ENCODE measurements at regions not wholly inside any gene's neighbourhood (a gene's known extent, or its start where the extent isn't known, plus 50 kb on each side); places are given as distances from the start of the nearest gene placed in this dataset.

GRCh38 chr11:101323997-101324396, 194.4 kb upstream of the PGR start:
- Histone ChIP-seq H3K4me2 (ENCODE audit: low read depth, low read length) (no peak overlapping the region), H3K36me3 (replicated peaks in 1 of 2; ENCODE audit: control insufficient read depth in 1 of 2, insufficient read depth in 2 of 2, low read length in 2 of 2) (no peaks in the 10 kb centered on the region), H3K27me3 (ENCODE audit: control insufficient read depth in 1 of 2, insufficient read depth in 2 of 2, low read length in 2 of 2) (no peaks in the 10 kb centered on the region), H3K27ac (ENCODE audit: extremely low read length, insufficient read depth, low read length) (no peak overlapping the region), H3K9me3 (ENCODE audit: low read length) (peaks cover 10% of the 10 kb centered on the region; the same call in 1 of the 2 replicates), H3K4me3 (replicated peaks in 1 of 3; ENCODE audit: insufficient read depth in 1 of 3, low read depth in 2 of 3, low read length in 3 of 3) (no peak overlapping the region), H3K79me2 (ENCODE audit: insufficient read depth, low read length) (no peaks in the 10 kb centered on the region), H3K9ac (ENCODE audit: insufficient read depth, low read depth, low read length) (no peak overlapping the region), H4K20me1 (ENCODE audit: insufficient read depth, low read length) (no peaks in the 10 kb centered on the region), H2AFZ (ENCODE audit: low read length) (no peak overlapping the region), H3K4me1 (ENCODE audit: insufficient read depth, low read length) (no peaks in the 10 kb centered on the region)
- no TSS peak for BruUV-seq (replicated peaks)
- FAIRE-seq (no peak), DNase-seq (ENCODE audit: low spot score) (no peak), ATAC-seq (no peak)
- TF ChIP-seq ZNF383 (CRISPR knock-in tag; IDR thresholded peaks at IDR 0.05; ENCODE audit: borderline replicate concordance) (no peak), SP140L (CRISPR knock-in tag; IDR thresholded peaks at IDR 0.05; ENCODE audit: borderline replicate concordance) (no peak), RFXAP (CRISPR knock-in tag; IDR thresholded peaks at IDR 0.05; ENCODE audit: borderline replicate concordance) (no peak), MTA1 (CRISPR knock-in tag; IDR thresholded peaks at IDR 0.05; ENCODE audit: borderline replicate concordance) (no peak), NFYC (CRISPR knock-in tag; IDR thresholded peaks at IDR 0.05) (no peak), ZMAT3 (CRISPR knock-in tag; conservative IDR thresholded peaks at IDR 0.05) (no peak), ZNF776 (CRISPR knock-in tag; IDR thresholded peaks at IDR 0.05) (no peak), ZMYM2 (CRISPR knock-in tag; IDR thresholded peaks at IDR 0.05) (no peak), ZNF564 (CRISPR knock-in tag; IDR thresholded peaks at IDR 0.05) (no peak), ZNF280B (CRISPR knock-in tag; IDR thresholded peaks at IDR 0.05; ENCODE audit: borderline replicate concordance) (no peak), HOXA5 (CRISPR knock-in tag; IDR thresholded peaks at IDR 0.05) (no peak), ZXDC (CRISPR knock-in tag; IDR thresholded peaks at IDR 0.05) (no peak), FOSL2 (CRISPR knock-in tag; IDR thresholded peaks at IDR 0.05) (no peak), TEAD3 (CRISPR knock-in tag; optimal IDR thresholded peaks at IDR 0.05; ENCODE audit: borderline replicate concordance) (no peak), ZUFSP (CRISPR knock-in tag; IDR thresholded peaks at IDR 0.05; ENCODE audit: borderline replicate concordance) (no peak), ZNF274 (CRISPR knock-in tag; IDR thresholded peaks at IDR 0.05) (no peak)
- intact Hi-C loops (cut with micrococcal nuclease; ENCODE audit: unreplicated experiment) (no loop called here), in situ Hi-C loops (cut with HindIII; ENCODE audit: extremely low pct_ligation_motif_present, low pct_unique_long_range_greater_than_20kb) (no loop called here)
- ChIA-PET CTCF (ENCODE audit: low intra/inter-chr PET ratio, low total read pairs) (no interaction called here), POLR2A (no interaction called here)
- WGBS (ENCODE audit: low lambda C conversion rate) = 0% methylated on average over 2 of the region's 2 CpGs

All from HepG2 (cell line).